GM12878 (cell line): ENCODE measurements at regions not wholly inside any gene's neighbourhood (a gene's known extent, or its start where the extent isn't known, plus 50 kb on each side); places are given as distances from the start of the nearest gene placed in this dataset.

Source experiments
- ATAC-seq: fragments of 200-7000 bp; cut with Tn5 transposase; 3 replicates; pipeline ENCODE4 v1.9.1; 2020; ENCODE audit warnings: mild to moderate bottlenecking, moderate library complexity
- BruUV-seq: library from RNA; stranded (reverse); fragments of 400-500 nt; replicated peaks from 2 replicates; lab custom pipeline; 2021; lab: Mats Ljungman, UMichigan
- CTCF ChIA-PET: fragments of 300-600 bp; sonication (Branson Sonifier 250); formaldehyde crosslinking; extraction: SDS; loops from one replicate; lab custom pipeline; 2021; ENCODE audit warnings: inconsistent platforms; lab: Yijun Ruan, JAX
- POLR2A ChIA-PET: fragments of 350-600 bp; formaldehyde crosslinking; extraction: SDS; loops from one replicate; lab custom pipeline; 2021; ENCODE audit warnings: inconsistent platforms; lab: Charles Lee
- RAD21 ChIA-PET: fragments of 300-600 bp; sonication (Branson Sonifier 250); formaldehyde crosslinking; loops from one replicate; lab custom pipeline; 2023; ENCODE audit warnings: antibody characterized with exemption; ENCODE audit not compliant: unreplicated experiment; lab: Charles Lee
- SMC1A ChIA-PET: fragments of 300-600 bp; sonication (Branson Sonifier 250); formaldehyde crosslinking; loops from one replicate; lab custom pipeline; 2023; ENCODE audit not compliant: unreplicated experiment, uncharacterized antibody; lab: Charles Lee
- DNase-seq: peaks from one replicate; pipeline ENCODE4 v3.0.0-alpha.2; 2011; ENCODE audit warnings: low read depth, low spot score
- FAIRE-seq: peaks from 3 replicates; lab custom pipeline; 2011; peaks lifted over from hg19 to GRCh38; lab: Jason Lieb, UNC
- H2AFZ ChIP-seq: 2 replicates; pipeline ENCODE4 v1.6.0; 2011; ENCODE audit warnings: low read depth, low read length, control low read depth; ENCODE audit not compliant: control insufficient read depth
- H3K27ac ChIP-seq: 2 replicates; pipeline ENCODE4 v1.5.1; 2011; ENCODE audit warnings: control low read depth; ENCODE audit not compliant: control insufficient read depth, insufficient read depth
- H3K27me3 ChIP-seq, 2 experiments: replicated peaks in 1 of 2; 2 replicates each; pipeline versions ENCODE4 v1.6.0 to v1.6.1; 2011; ENCODE audit warnings: low read length in 1 of 2; ENCODE audit not compliant: control insufficient read depth in 2 of 2, insufficient read depth in 2 of 2
- H3K36me3 ChIP-seq, 2 experiments: 2 replicates each; pipeline ENCODE4 v1.5.1; 2011; ENCODE audit warnings: low read length in 1 of 2; ENCODE audit not compliant: control insufficient read depth in 2 of 2, insufficient read depth in 2 of 2
- H3K4me1 ChIP-seq: 2 replicates; pipeline ENCODE4 v1.6.1; 2011; ENCODE audit warnings: mild to moderate bottlenecking, low read length, moderate library complexity, mixed read lengths; ENCODE audit not compliant: control insufficient read depth, insufficient read depth
- H3K4me2 ChIP-seq: 2 replicates; pipeline ENCODE4 v1.6.0; 2011; ENCODE audit warnings: control low read depth; ENCODE audit not compliant: control insufficient read depth, insufficient read depth
- H3K4me3 ChIP-seq: fragments of 200-600 bp; sonication (generic); 2 replicates; pipeline ENCODE4 v1.5.1; 2016
- H3K79me2 ChIP-seq: 2 replicates; pipeline ENCODE4 v1.6.0; 2011; ENCODE audit warnings: low read length; ENCODE audit not compliant: control insufficient read depth, insufficient read depth
- H3K9ac ChIP-seq: 2 replicates; pipeline ENCODE4 v1.8.0; 2011; ENCODE audit warnings: low read length, control low read depth, mixed read lengths; ENCODE audit not compliant: control insufficient read depth, insufficient read depth
- H3K9me3 ChIP-seq: replicated peaks from 3 replicates; pipeline ENCODE4 v1.5.1; 2011; ENCODE audit warnings: mild to moderate bottlenecking, low read length; ENCODE audit not compliant: control insufficient read depth, insufficient read depth
- H4K20me1 ChIP-seq: 2 replicates; pipeline ENCODE4 v1.6.0; 2011; ENCODE audit not compliant: control insufficient read depth, insufficient read depth
- CHD4 ChIP-seq: fragments of 200-600 bp; sonication (generic); IDR thresholded peaks from 2 replicates; pipeline ENCODE4 v1.6.1; 2016; ENCODE audit warnings: mild to moderate bottlenecking
- DPF2 ChIP-seq: fragments of 450-650 bp; IDR thresholded peaks from 2 replicates; pipeline ENCODE4 v1.6.1; 2017; ENCODE audit warnings: mild to moderate bottlenecking
- ELK1 ChIP-seq: IDR thresholded peaks from 2 replicates; pipeline ENCODE4 v1.6.1; 2012; ENCODE audit warnings: low read depth, low read length, improper control_type of control experiment
- ESRRA ChIP-seq: IDR thresholded peaks from 2 replicates; pipeline ENCODE4 v1.6.1; 2012; ENCODE audit warnings: mild to moderate bottlenecking, low read length, improper control_type of control experiment
- ETV6 ChIP-seq, 2 experiments: fragments of 450-650 bp in 1 of 2; IDR thresholded peaks in 1 of 2; conservative IDR thresholded peaks in 1 of 2; 2 replicates each; pipeline ENCODE4 v1.6.1; 2014; ENCODE audit warnings: antibody characterized with exemption in 1 of 2, borderline replicate concordance in 1 of 2, low read depth in 1 of 2, mild to moderate bottlenecking in 1 of 2, moderate library complexity in 1 of 2
- HDAC6 ChIP-seq: fragments of 200-600 bp; sonication (generic); IDR thresholded peaks from one replicate; pipeline ENCODE4 v1.8.0; 2017; ENCODE audit warnings: antibody characterized with exemption; ENCODE audit not compliant: unreplicated experiment
- HDGF ChIP-seq: fragments of 450-650 bp; IDR thresholded peaks from 2 replicates; pipeline ENCODE4 v1.6.1; 2016; ENCODE audit warnings: antibody characterized with exemption
- KLF5 ChIP-seq: fragments of 450-650 bp; IDR thresholded peaks from 2 replicates; pipeline ENCODE4 v1.6.1; 2014; ENCODE audit warnings: mild to moderate bottlenecking; ENCODE audit not compliant: partially characterized antibody
- MTA3 ChIP-seq: IDR thresholded peaks from 2 replicates; pipeline ENCODE4 v1.6.1; 2012; ENCODE audit warnings: low read length, inconsistent platforms, borderline replicate concordance
- NRF1 ChIP-seq: conservative IDR thresholded peaks from 2 replicates; pipeline ENCODE4 v1.6.1; 2011; ENCODE audit warnings: mild to moderate bottlenecking, low read depth, low read length, improper control_type of control experiment
- PKNOX1 ChIP-seq: fragments of 450-650 bp; IDR thresholded peaks from 2 replicates; pipeline ENCODE4 v1.6.1; 2016; ENCODE audit warnings: mild to moderate bottlenecking
- POLR2A ChIP-seq: IDR thresholded peaks from 2 replicates; pipeline ENCODE4 v1.6.1; 2011; ENCODE audit warnings: low read depth, mild to moderate bottlenecking, low read length
- PRDM15 ChIP-seq: fragments of 450-650 bp; formaldehyde crosslinking; IDR thresholded peaks from 2 replicates; pipeline ENCODE4 v1.4.0; 2020; ENCODE audit warnings: mild to moderate bottlenecking, moderate library complexity
- TAF1 ChIP-seq: IDR thresholded peaks from 2 replicates; pipeline ENCODE4 v1.6.1; 2011; ENCODE audit warnings: mild to moderate bottlenecking, low read depth, low read length, borderline replicate concordance
- ZNF384 ChIP-seq: IDR thresholded peaks from 2 replicates; pipeline ENCODE4 v1.6.1; 2012; ENCODE audit warnings: low read depth, mild to moderate bottlenecking, low read length, improper control_type of control experiment, borderline replicate concordance
- WGBS: methylation state at CpG from one replicate; pipeline ENCODE4 v1.1.6; 2016; ENCODE audit warnings: low lambda C conversion rate; ENCODE audit not compliant: insufficient replicate concordance, insufficient coverage; ENCODE audit errors: missing lambda C conversion rate; 5-methylcytosine and 5-hydroxymethylcytosine counted together
- in situ Hi-C: fragments of 300-500 bp; cut with MboI; formaldehyde crosslinking; loops from 9 replicates; pipeline ENCODE4 v1.14.3; 2018; ENCODE audit warnings: mixed read lengths
- intact Hi-C: fragments of 100-400 bp; cut with micrococcal nuclease; formaldehyde crosslinking; loops from one replicate; pipeline ENCODE4 v1.14.2; 2022; ENCODE audit not compliant: unreplicated experiment

- ChIA-PET CTCF (no interaction called here), RAD21 (no interaction called here), POLR2A (no interaction called here), SMC1A (no interaction called here)
- Histone ChIP-seq H3K4me2 (no peak overlapping the region), H3K9me3 (no peaks in the 10 kb centered on the region), H3K36me3 (no peaks in the 10 kb centered on the region), H2AFZ (no peak overlapping the region), H4K20me1 (no peaks in the 10 kb centered on the region), H3K4me3 (no peak overlapping the region), H3K27me3 (no peaks in the 10 kb centered on the region), H3K9ac (no peak overlapping the region), H3K79me2 (no peaks in the 10 kb centered on the region), H3K27ac (no peak overlapping the region), H3K4me1 (no peaks in the 10 kb centered on the region)
- intact Hi-C loops (no loop called here), in situ Hi-C loops (no loop called here)
- no peak for DNase-seq
- BruUV-seq = no TSS peak
- WGBS = 22% methylated on average over 1 of the region's 1 CpG
- no peak for ATAC-seq
- FAIRE-seq = no peak
- TF ChIP-seq ZNF384 (no peak), HDGF (no peak), POLR2A (no peak), PRDM15 (CRISPR knock-in tag) (no peak), DPF2 (no peak), MTA3 (no peak), ELK1 (no peak), TAF1 (no peak), NRF1 (no peak), ESRRA (no peak), PKNOX1 (no peak), CHD4 (no peak), KLF5 (no peak), ETV6 (conservative IDR thresholded peaks at IDR 0.05 in 1 of 2, IDR thresholded peaks at IDR 0.05 in 1 of 2; ENCODE audit: borderline replicate concordance in 1 of 2, low read depth in 1 of 2) (no peak), HDAC6 (no peak)
These were observed 535.3 kb upstream of the SYT4 start for GRCh38 chr18:43812627-43813026.
